Thyroid gland (tissue), 4 donors: ENCODE measurements at regions not wholly inside any gene's neighbourhood (a gene's known extent, or its start where the extent isn't known, plus 50 kb on each side); places are given as distances from the start of the nearest gene placed in this dataset.

Experiments
- POLR2A ChIP-seq, 2 donors: fragments of 450-650 bp; IDR thresholded peaks; one replicate each; pipeline ENCODE4 v1.6.1; 2017; ENCODE audit warnings: antibody characterized with exemption in 2 of 2, mild to moderate bottlenecking in 2 of 2, moderate library complexity in 1 of 2
- TF ChIP-seq, protein P1 (sequence below), 6 experiments: fragments of 200-600 bp in 3 of 6; fragments of 450-650 bp in 3 of 6; sonication (generic) in 3 of 6; IDR thresholded peaks; one replicate each; pipeline ENCODE4 v1.5.1; 2016 to 2019; ENCODE audit warnings: antibody characterized with exemption in 6 of 6, mild to moderate bottlenecking in 2 of 6, inconsistent platforms in 1 of 6, moderate library complexity in 1 of 6

- TF ChIP-seq, protein P1, sequence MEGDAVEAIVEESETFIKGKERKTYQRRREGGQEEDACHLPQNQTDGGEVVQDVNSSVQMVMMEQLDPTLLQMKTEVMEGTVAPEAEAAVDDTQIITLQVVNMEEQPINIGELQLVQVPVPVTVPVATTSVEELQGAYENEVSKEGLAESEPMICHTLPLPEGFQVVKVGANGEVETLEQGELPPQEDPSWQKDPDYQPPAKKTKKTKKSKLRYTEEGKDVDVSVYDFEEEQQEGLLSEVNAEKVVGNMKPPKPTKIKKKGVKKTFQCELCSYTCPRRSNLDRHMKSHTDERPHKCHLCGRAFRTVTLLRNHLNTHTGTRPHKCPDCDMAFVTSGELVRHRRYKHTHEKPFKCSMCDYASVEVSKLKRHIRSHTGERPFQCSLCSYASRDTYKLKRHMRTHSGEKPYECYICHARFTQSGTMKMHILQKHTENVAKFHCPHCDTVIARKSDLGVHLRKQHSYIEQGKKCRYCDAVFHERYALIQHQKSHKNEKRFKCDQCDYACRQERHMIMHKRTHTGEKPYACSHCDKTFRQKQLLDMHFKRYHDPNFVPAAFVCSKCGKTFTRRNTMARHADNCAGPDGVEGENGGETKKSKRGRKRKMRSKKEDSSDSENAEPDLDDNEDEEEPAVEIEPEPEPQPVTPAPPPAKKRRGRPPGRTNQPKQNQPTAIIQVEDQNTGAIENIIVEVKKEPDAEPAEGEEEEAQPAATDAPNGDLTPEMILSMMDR (IDR thresholded peaks at IDR 0.05) = no peak
- no peak for TF ChIP-seq POLR2A (IDR thresholded peaks at IDR 0.05)
These were observed 321.0 kb upstream of the NAALADL2 start for GRCh38 chr3:174538151-174538550.
